Rectal smooth muscle tissue (tissue), 1 donor: ENCODE measurements at regions not wholly inside any gene's neighbourhood (a gene's known extent, or its start where the extent isn't known, plus 50 kb on each side); places are given as distances from the start of the nearest gene placed in this dataset.

Experiments
- H3K27ac ChIP-seq: one replicate; pipeline ENCODE4 v1.7.0; 2013; ENCODE audit warnings: low read depth, low read length, inconsistent platforms
- H3K27me3 ChIP-seq: one replicate; pipeline ENCODE4 v1.7.0; 2013; ENCODE audit warnings: low read length; ENCODE audit not compliant: control insufficient read depth, insufficient read depth
- H3K36me3 ChIP-seq: one replicate; pipeline ENCODE4 v1.7.0; 2013; ENCODE audit warnings: low read length; ENCODE audit not compliant: control insufficient read depth, insufficient read depth
- H3K4me1 ChIP-seq: one replicate; pipeline ENCODE4 v1.7.0; 2013; ENCODE audit warnings: low read length; ENCODE audit not compliant: control insufficient read depth, insufficient read depth
- H3K4me3 ChIP-seq: one replicate; pipeline ENCODE4 v1.7.0; 2013; ENCODE audit warnings: low read length
- H3K9ac ChIP-seq: one replicate; pipeline ENCODE4 v1.7.0; 2013; ENCODE audit warnings: low read length

GRCh38 chr10:85213493-85213892 lies 885.1 kb downstream of the CCSER2 start:
- no peaks in the 10 kb centered on the region for H3K4me1 ChIP-seq
- no peak overlapping the region for H3K9ac ChIP-seq
- no peaks in the 10 kb centered on the region for H3K27me3 ChIP-seq
- no peak overlapping the region for H3K4me3 ChIP-seq
- no peaks in the 10 kb centered on the region for H3K36me3 ChIP-seq
- H3K27ac ChIP-seq, result no peak overlapping the region

- Histone ChIP-seq H3K36me3 (no peaks in the 10 kb centered on the region), H3K27ac (no peak overlapping the region), H3K9ac (no peak overlapping the region), H3K4me3 (no peak overlapping the region), H3K27me3 (no peaks in the 10 kb centered on the region), H3K4me1 (no peaks in the 10 kb centered on the region)
Measured at GRCh38 chr10:85222300-85222699, 893.9 kb downstream of the CCSER2 start.

GRCh38 chr10:85224366-85224940 lies 896.1 kb downstream of the CCSER2 start:
- H3K4me1 ChIP-seq, result no peaks in the 10 kb centered on the region
- no peaks in the 10 kb centered on the region for H3K27me3 ChIP-seq
- no peak overlapping the region for H3K9ac ChIP-seq
- no peaks in the 10 kb centered on the region for H3K36me3 ChIP-seq
- no peak overlapping the region for H3K4me3 ChIP-seq
- no peak overlapping the region for H3K27ac ChIP-seq

GRCh38 chr10:85225311-85225710 lies 896.9 kb downstream of the CCSER2 start:
- H3K27me3 ChIP-seq, result no peaks in the 10 kb centered on the region
- H3K4me3 ChIP-seq, result no peak overlapping the region
- no peaks in the 10 kb centered on the region for H3K36me3 ChIP-seq
- no peak overlapping the region for H3K27ac ChIP-seq
- H3K4me1 ChIP-seq, result no peaks in the 10 kb centered on the region
- H3K9ac ChIP-seq, result no peak overlapping the region

- Histone ChIP-seq H3K9ac (no peak overlapping the region), H3K4me1 (no peaks in the 10 kb centered on the region), H3K4me3 (no peak overlapping the region), H3K27ac (no peak overlapping the region), H3K36me3 (no peaks in the 10 kb centered on the region), H3K27me3 (no peaks in the 10 kb centered on the region)
Measured at GRCh38 chr10:85226596-85226995, 898.2 kb downstream of the CCSER2 start.

- Histone ChIP-seq H3K4me1 (no peaks in the 10 kb centered on the region), H3K27me3 (no peaks in the 10 kb centered on the region), H3K27ac (no peak overlapping the region), H3K9ac (no peak overlapping the region), H3K36me3 (no peaks in the 10 kb centered on the region), H3K4me3 (no peak overlapping the region)
Measured at GRCh38 chr10:85228726-85229125, 900.3 kb downstream of the CCSER2 start.

GRCh38 chr10:85231534-85232270 lies 903.3 kb downstream of the CCSER2 start:
- Histone ChIP-seq H3K27me3 (no peaks in the 10 kb centered on the region), H3K36me3 (no peaks in the 10 kb centered on the region), H3K27ac (no peak overlapping the region), H3K4me1 (no peaks in the 10 kb centered on the region), H3K9ac (no peak overlapping the region), H3K4me3 (no peak overlapping the region)

- H3K27me3 ChIP-seq, result no peaks in the 10 kb centered on the region
- H3K27ac ChIP-seq, result no peak overlapping the region
- no peak overlapping the region for H3K4me3 ChIP-seq
- H3K9ac ChIP-seq, result no peak overlapping the region
- H3K4me1 ChIP-seq, result no peaks in the 10 kb centered on the region
- H3K36me3 ChIP-seq, result no peaks in the 10 kb centered on the region
Measured at GRCh38 chr10:85235258-85235657, 906.9 kb downstream of the CCSER2 start.

- no peaks in the 10 kb centered on the region for H3K4me1 ChIP-seq
- H3K27ac ChIP-seq, result no peak overlapping the region
- H3K27me3 ChIP-seq, result no peaks in the 10 kb centered on the region
- no peak overlapping the region for H3K9ac ChIP-seq
- H3K36me3 ChIP-seq, result no peaks in the 10 kb centered on the region
- H3K4me3 ChIP-seq, result no peak overlapping the region
Measured at GRCh38 chr10:85238676-85239075, 910.3 kb downstream of the CCSER2 start.

GRCh38 chr10:85250304-85250703 lies 921.9 kb downstream of the CCSER2 start:
- Histone ChIP-seq H3K9ac (no peak overlapping the region), H3K27me3 (no peaks in the 10 kb centered on the region), H3K4me3 (no peak overlapping the region), H3K4me1 (no peaks in the 10 kb centered on the region), H3K36me3 (no peaks in the 10 kb centered on the region), H3K27ac (no peak overlapping the region)

GRCh38 chr10:85256481-85256880 lies 928.1 kb downstream of the CCSER2 start:
- Histone ChIP-seq H3K9ac (no peak overlapping the region), H3K27ac (no peak overlapping the region)

GRCh38 chr10:85259908-85260307 lies 931.5 kb downstream of the CCSER2 start:
- H3K27ac ChIP-seq, result no peak overlapping the region
- H3K36me3 ChIP-seq, result no peaks in the 10 kb centered on the region
- H3K4me3 ChIP-seq, result no peak overlapping the region
- no peaks in the 10 kb centered on the region for H3K4me1 ChIP-seq
- H3K9ac ChIP-seq, result no peak overlapping the region
- no peaks in the 10 kb centered on the region for H3K27me3 ChIP-seq

More at GRCh38 chr10:85256481-85256880, 928.1 kb downstream of the CCSER2 start:
- Histone ChIP-seq H3K4me3 (no peak overlapping the region), H3K4me1 (no peaks in the 10 kb centered on the region), H3K36me3 (no peaks in the 10 kb centered on the region), H3K27me3 (no peaks in the 10 kb centered on the region)

- no peak overlapping the region for H3K9ac ChIP-seq
- no peaks in the 10 kb centered on the region for H3K36me3 ChIP-seq
- no peaks in the 10 kb centered on the region for H3K27me3 ChIP-seq
- H3K4me3 ChIP-seq, result no peak overlapping the region
- no peaks in the 10 kb centered on the region for H3K4me1 ChIP-seq
- no peak overlapping the region for H3K27ac ChIP-seq
Measured at GRCh38 chr10:85262992-85263391, 934.6 kb downstream of the CCSER2 start.
